H1 (cell line): ENCODE measurements at regions not wholly inside any gene's neighbourhood (a gene's known extent, or its start where the extent isn't known, plus 50 kb on each side); places are given as distances from the start of the nearest gene placed in this dataset.

Experiments
- BCL11A ChIP-seq, 2 experiments: IDR thresholded peaks; one replicate each; pipeline ENCODE4 v1.6.1; 2011; ENCODE audit warnings: low read depth in 2 of 2, low read length in 2 of 2, mild to moderate bottlenecking in 2 of 2
- EGR1 ChIP-seq: IDR thresholded peaks from 2 replicates; pipeline ENCODE4 v1.6.1; 2011; ENCODE audit warnings: low read depth, low read length, borderline replicate concordance
- PHF8 ChIP-seq: fragments of 200-600 bp; sonication (generic); conservative IDR thresholded peaks from 2 replicates; pipeline ENCODE4 v1.7.1; 2012; ENCODE audit warnings: low read depth, mild to moderate bottlenecking, inconsistent platforms, low read length, moderate library complexity

- TF ChIP-seq BCL11A (IDR thresholded peaks at IDR 0.05; ENCODE audit: low read depth in 2 of 2, low read length in 2 of 2) = no peak
- TF ChIP-seq PHF8 = no peak
- TF ChIP-seq EGR1 = no peak
- TF ChIP-seq, all 59 proteins: peak for 0
These were observed 577.4 kb downstream of the TBL1XR1 start (continued) for GRCh38 chr3:176619833-176620232.
